ENCODE measurements at regions not wholly inside any gene's neighbourhood (a gene's known extent, or its start where the extent isn't known, plus 50 kb on each side); places are given as distances from the start of the nearest gene placed in this dataset.

GRCh38 chr6:6402006-6402405 is 81.5 kb upstream of the F13A1 start:
- Histone ChIP-seq H4K8ac (ENCODE audit: low read depth, low read length) (no peak overlapping the region), H3K27me3 (ENCODE audit: insufficient read depth, low read length) (no peaks in the 10 kb centered on the region), H3K4ac (ENCODE audit: low read depth, low read length) (no peak overlapping the region), H3K18ac (ENCODE audit: low read length) (no peak overlapping the region), H3K36me3 (ENCODE audit: control insufficient read depth in 1 of 2, insufficient read depth in 2 of 2, low read length in 2 of 2) (no peaks in the 10 kb centered on the region), H3K9me3 (ENCODE audit: insufficient read depth, low read depth, low read length) (no peaks in the 10 kb centered on the region), H4K12ac (ENCODE audit: low read depth, low read length) (no peak overlapping the region), H4K91ac (ENCODE audit: low read depth, low read length) (no peak overlapping the region), H2BK12ac (ENCODE audit: low read length) (no peak overlapping the region), H3K4me3 (ENCODE audit: low read depth, low read length) (no peak overlapping the region), H3K9ac (ENCODE audit: low read length) (no peak overlapping the region), H3K4me1 (ENCODE audit: control insufficient read depth in 1 of 2, insufficient read depth in 2 of 2, low read length in 2 of 2) (no peaks in the 10 kb centered on the region), H3K23ac (ENCODE audit: low read length) (no peak overlapping the region), H3K27ac (ENCODE audit: low read depth, low read length) (no peak overlapping the region), H3K4me2 (ENCODE audit: low read length) (no peak overlapping the region), H3K79me1 (ENCODE audit: low read length) (no peaks in the 10 kb centered on the region), H2AK5ac (ENCODE audit: low read length) (no peak overlapping the region), H2BK120ac (ENCODE audit: insufficient read depth, low read length, poor library complexity) (no peak overlapping the region), H2BK5ac (ENCODE audit: low read depth, low read length, poor library complexity) (no peak overlapping the region), H3K14ac (ENCODE audit: low read length) (no peak overlapping the region), H3K79me2 (ENCODE audit: control insufficient read depth, insufficient read depth, low read length, poor library complexity) (no peaks in the 10 kb centered on the region), H2AFZ (ENCODE audit: insufficient read depth, low read length, poor library complexity) (no peak overlapping the region)
- WGBS (ENCODE audit: extremely low coverage, insufficient coverage, insufficient read length): no CpG with 5 or more reads among the region's 2 CpGs
- DNase-seq: no peak

DNA sequence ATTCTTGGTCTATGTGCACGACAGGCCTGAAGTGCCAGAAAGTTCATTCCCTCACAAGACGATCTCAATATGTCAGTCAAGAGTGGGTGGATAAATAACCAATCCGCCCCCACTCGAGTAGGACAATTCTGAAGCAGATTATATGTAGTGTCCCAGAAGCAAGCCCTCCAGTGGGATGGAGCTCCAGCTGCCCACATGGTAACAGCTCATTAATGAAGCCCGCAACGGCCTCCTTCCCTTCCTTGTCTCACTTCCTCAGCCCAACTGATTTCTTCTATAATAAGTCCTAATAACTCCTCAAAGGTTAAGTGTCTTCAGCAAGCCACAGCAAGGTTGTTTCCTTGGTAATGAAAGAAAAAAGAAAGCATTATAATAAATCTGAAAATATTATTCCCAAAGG is 82.1 kb upstream of the F13A1 start:
- Histone ChIP-seq H3K18ac (ENCODE audit: low read length) (no peak overlapping the region), H2AK5ac (ENCODE audit: low read length) (no peak overlapping the region)

DNA sequence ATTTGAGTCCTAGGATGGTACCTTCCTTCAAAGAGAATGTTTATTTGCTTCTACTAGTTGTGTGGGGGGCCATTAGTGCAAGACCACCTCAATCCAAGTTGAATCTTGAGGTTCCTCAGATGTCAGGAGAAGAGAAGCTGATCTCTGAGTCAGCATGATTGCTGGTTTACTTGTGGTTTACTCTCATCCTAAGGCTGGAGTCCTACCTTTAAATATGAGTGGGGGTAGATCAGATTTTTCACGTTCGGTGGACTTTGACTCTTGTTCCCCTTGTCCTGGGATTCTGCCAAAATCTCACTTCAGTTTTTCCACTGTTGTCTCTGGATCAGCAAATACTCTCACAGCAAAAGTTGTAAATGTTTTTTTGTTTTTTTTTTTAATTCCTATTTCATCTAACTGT is 84.6 kb upstream of the F13A1 start:
- H2BK5ac ChIP-seq (ENCODE audit: low read depth, low read length, poor library complexity): no peak overlapping the region
- H3K23ac ChIP-seq (ENCODE audit: low read length): no peak overlapping the region
- H3K4ac ChIP-seq (ENCODE audit: low read depth, low read length): no peak overlapping the region
- H3K18ac ChIP-seq (ENCODE audit: low read length): no peak overlapping the region
- H3K14ac ChIP-seq (ENCODE audit: low read length): no peak overlapping the region
- no peaks in the 10 kb centered on the region for H3K4me1 ChIP-seq (ENCODE audit: control insufficient read depth in 1 of 2, insufficient read depth in 2 of 2, low read length in 2 of 2)
- no peak overlapping the region for H2BK12ac ChIP-seq (ENCODE audit: low read length)
- no peak overlapping the region for H2AK5ac ChIP-seq (ENCODE audit: low read length)
- H4K8ac ChIP-seq (ENCODE audit: low read depth, low read length): no peak overlapping the region
- no peaks in the 10 kb centered on the region for H3K9me3 ChIP-seq (ENCODE audit: insufficient read depth, low read depth, low read length)
- H3K27me3 ChIP-seq (ENCODE audit: insufficient read depth, low read length): no peaks in the 10 kb centered on the region
- H3K79me2 ChIP-seq (ENCODE audit: control insufficient read depth, insufficient read depth, low read length, poor library complexity): no peaks in the 10 kb centered on the region
- WGBS (ENCODE audit: extremely low coverage, insufficient coverage, insufficient read length): no CpG with 5 or more reads among the region's 2 CpGs
- H3K9ac ChIP-seq (ENCODE audit: low read length): no peak overlapping the region
- H2BK120ac ChIP-seq (ENCODE audit: insufficient read depth, low read length, poor library complexity): no peak overlapping the region
- no peak overlapping the region for H3K27ac ChIP-seq (ENCODE audit: low read depth, low read length)
- H3K4me2 ChIP-seq (ENCODE audit: low read length): no peak overlapping the region
- no peaks in the 10 kb centered on the region for H3K36me3 ChIP-seq (ENCODE audit: control insufficient read depth in 1 of 2, insufficient read depth in 2 of 2, low read length in 2 of 2)
- DNase-seq: no peak
- H3K4me3 ChIP-seq (ENCODE audit: low read depth, low read length): no peak overlapping the region
- H2AFZ ChIP-seq (ENCODE audit: insufficient read depth, low read length, poor library complexity): no peak overlapping the region
- H4K12ac ChIP-seq (ENCODE audit: low read depth, low read length): no peak overlapping the region
- H4K91ac ChIP-seq (ENCODE audit: low read depth, low read length): no peak overlapping the region
- no peaks in the 10 kb centered on the region for H3K79me1 ChIP-seq (ENCODE audit: low read length)

More for the DNA sequence above, 82.1 kb upstream of the F13A1 start:
- Histone ChIP-seq H2BK5ac (ENCODE audit: low read depth, low read length, poor library complexity) (no peak overlapping the region), H4K8ac (ENCODE audit: low read depth, low read length) (no peak overlapping the region), H3K14ac (ENCODE audit: low read length) (no peak overlapping the region), H3K36me3 (ENCODE audit: control insufficient read depth in 1 of 2, insufficient read depth in 2 of 2, low read length in 2 of 2) (no peaks in the 10 kb centered on the region), H3K4me2 (ENCODE audit: low read length) (no peak overlapping the region), H3K9me3 (ENCODE audit: insufficient read depth, low read depth, low read length) (no peaks in the 10 kb centered on the region), H3K27me3 (ENCODE audit: insufficient read depth, low read length) (no peaks in the 10 kb centered on the region), H3K79me1 (ENCODE audit: low read length) (no peaks in the 10 kb centered on the region), H2BK12ac (ENCODE audit: low read length) (no peak overlapping the region), H3K4me1 (ENCODE audit: control insufficient read depth in 1 of 2, insufficient read depth in 2 of 2, low read length in 2 of 2) (no peaks in the 10 kb centered on the region), H3K79me2 (ENCODE audit: control insufficient read depth, insufficient read depth, low read length, poor library complexity) (no peaks in the 10 kb centered on the region), H3K4me3 (ENCODE audit: low read depth, low read length) (no peak overlapping the region), H3K23ac (ENCODE audit: low read length) (no peak overlapping the region), H2BK120ac (ENCODE audit: insufficient read depth, low read length, poor library complexity) (no peak overlapping the region), H3K9ac (ENCODE audit: low read length) (no peak overlapping the region), H3K27ac (ENCODE audit: low read depth, low read length) (no peak overlapping the region), H2AFZ (ENCODE audit: insufficient read depth, low read length, poor library complexity) (no peak overlapping the region), H3K4ac (ENCODE audit: low read depth, low read length) (no peak overlapping the region), H4K91ac (ENCODE audit: low read depth, low read length) (no peak overlapping the region), H4K12ac (ENCODE audit: low read depth, low read length) (no peak overlapping the region)
- DNase-seq: no peak
- no CpG with 5 or more reads among the region's 6 CpGs for WGBS (ENCODE audit: extremely low coverage, insufficient coverage, insufficient read length)

GRCh38 chr6:6405997-6406714 is 85.7 kb upstream of the F13A1 start:
- Histone ChIP-seq H3K4me3 (ENCODE audit: low read depth, low read length) (no peak overlapping the region), H4K91ac (ENCODE audit: low read depth, low read length) (no peak overlapping the region)
- WGBS (ENCODE audit: extremely low coverage, insufficient coverage, insufficient read length): no CpG with 5 or more reads among the region's 1 CpG

More at GRCh38 chr6:6405997-6406714, 85.7 kb upstream of the F13A1 start:
- Histone ChIP-seq H3K4me1 (ENCODE audit: control insufficient read depth in 1 of 2, insufficient read depth in 2 of 2, low read length in 2 of 2) (no peaks in the 10 kb centered on the region), H2AFZ (ENCODE audit: insufficient read depth, low read length, poor library complexity) (no peak overlapping the region), H2BK120ac (ENCODE audit: insufficient read depth, low read length, poor library complexity) (no peak overlapping the region), H3K27me3 (ENCODE audit: insufficient read depth, low read length) (no peaks in the 10 kb centered on the region), H3K14ac (ENCODE audit: low read length) (no peak overlapping the region), H3K18ac (ENCODE audit: low read length) (no peak overlapping the region), H3K79me2 (ENCODE audit: control insufficient read depth, insufficient read depth, low read length, poor library complexity) (no peaks in the 10 kb centered on the region), H3K9me3 (ENCODE audit: insufficient read depth, low read depth, low read length) (no peaks in the 10 kb centered on the region), H4K8ac (ENCODE audit: low read depth, low read length) (no peak overlapping the region), H4K12ac (ENCODE audit: low read depth, low read length) (no peak overlapping the region), H3K4me2 (ENCODE audit: low read length) (no peak overlapping the region), H3K4ac (ENCODE audit: low read depth, low read length) (no peak overlapping the region), H3K36me3 (ENCODE audit: control insufficient read depth in 1 of 2, insufficient read depth in 2 of 2, low read length in 2 of 2) (no peaks in the 10 kb centered on the region), H3K23ac (ENCODE audit: low read length) (no peak overlapping the region), H3K27ac (ENCODE audit: low read depth, low read length) (no peak overlapping the region), H2BK5ac (ENCODE audit: low read depth, low read length, poor library complexity) (no peak overlapping the region), H2BK12ac (ENCODE audit: low read length) (no peak overlapping the region), H3K9ac (ENCODE audit: low read length) (no peak overlapping the region), H3K79me1 (ENCODE audit: low read length) (no peaks in the 10 kb centered on the region), H2AK5ac (ENCODE audit: low read length) (no peak overlapping the region)
- no peak for DNase-seq

All from trophoblast cell (in vitro differentiated cells and primary cell).